Trophoblast cell (in vitro differentiated cells and primary cell): ENCODE measurements at regions not wholly inside any gene's neighbourhood (a gene's known extent, or its start where the extent isn't known, plus 50 kb on each side); places are given as distances from the start of the nearest gene placed in this dataset.
A peak's percentile ranks its signal among the peaks of the same experiment; 100 is the strongest.
"Not testable (repeated sequence)": the region's sequence is repeated elsewhere in the genome, so short reads cannot be mapped to it uniquely, and the experiment has no call there.

Experiments used
- DNase-seq, 2 donors: peaks; one replicate each; pipeline ENCODE4 v3.0.0-alpha.2; 2016
- H2AFZ ChIP-seq: 2 replicates; pipeline ENCODE4 v1.6.1; 2013; ENCODE audit warnings: low read length, moderate library complexity, mild to moderate bottlenecking; ENCODE audit not compliant: insufficient read depth, poor library complexity
- H2AK5ac ChIP-seq: 2 replicates; pipeline ENCODE4 v1.6.1; 2013; ENCODE audit warnings: mild to moderate bottlenecking, low read length
- H2BK120ac ChIP-seq: 2 replicates; pipeline ENCODE4 v1.6.1; 2013; ENCODE audit warnings: low read length, mild to moderate bottlenecking, moderate library complexity; ENCODE audit not compliant: insufficient read depth, poor library complexity
- H2BK12ac ChIP-seq: 2 replicates; pipeline ENCODE4 v1.6.1; 2013; ENCODE audit warnings: mild to moderate bottlenecking, low read length, moderate library complexity
- H2BK5ac ChIP-seq: 2 replicates; pipeline ENCODE4 v1.6.1; 2013; ENCODE audit warnings: low read length, low read depth, moderate library complexity, mild to moderate bottlenecking; ENCODE audit not compliant: poor library complexity
- H3K14ac ChIP-seq: 2 replicates; pipeline ENCODE4 v1.6.1; 2013; ENCODE audit warnings: mild to moderate bottlenecking, low read length
- H3K18ac ChIP-seq: 2 replicates; pipeline ENCODE4 v1.6.1; 2013; ENCODE audit warnings: mild to moderate bottlenecking, low read length
- H3K23ac ChIP-seq: 2 replicates; pipeline ENCODE4 v1.6.1; 2013; ENCODE audit warnings: low read length
- H3K27ac ChIP-seq: 2 replicates; pipeline ENCODE4 v1.5.1; 2013; ENCODE audit warnings: low read depth, mild to moderate bottlenecking, inconsistent platforms, low read length, moderate library complexity
- H3K27me3 ChIP-seq: 2 replicates; pipeline ENCODE4 v1.6.1; 2013; ENCODE audit warnings: inconsistent platforms, mild to moderate bottlenecking, low read length, moderate library complexity; ENCODE audit not compliant: insufficient read depth
- H3K36me3 ChIP-seq, 2 experiments: 1 replicate in 1 of 2; 2 replicates in 1 of 2; pipeline ENCODE4 v1.6.1; 2013; ENCODE audit warnings: low read length in 2 of 2, mild to moderate bottlenecking in 2 of 2, moderate library complexity in 1 of 2; ENCODE audit not compliant: insufficient read depth in 2 of 2, control insufficient read depth in 1 of 2
- H3K4ac ChIP-seq: 2 replicates; pipeline ENCODE4 v1.6.1; 2013; ENCODE audit warnings: low read depth, mild to moderate bottlenecking, low read length, moderate library complexity
- H3K4me1 ChIP-seq, 2 experiments: 1 replicate in 1 of 2; 2 replicates in 1 of 2; pipeline ENCODE4 v1.6.1; 2013; ENCODE audit warnings: low read length in 2 of 2, mild to moderate bottlenecking in 2 of 2, moderate library complexity in 1 of 2; ENCODE audit not compliant: insufficient read depth in 2 of 2, control insufficient read depth in 1 of 2
- H3K4me2 ChIP-seq: 2 replicates; pipeline ENCODE4 v1.6.1; 2013; ENCODE audit warnings: inconsistent platforms, mild to moderate bottlenecking, low read length, moderate library complexity
- H3K4me3 ChIP-seq: 2 replicates; pipeline ENCODE4 v1.5.1; 2013; ENCODE audit warnings: mild to moderate bottlenecking, low read depth, low read length, inconsistent platforms
- H3K79me1 ChIP-seq: one replicate; pipeline ENCODE4 v1.6.1; 2013; ENCODE audit warnings: low read length
- H3K79me2 ChIP-seq: 2 replicates; pipeline ENCODE4 v1.6.1; 2013; ENCODE audit warnings: low read length, mild to moderate bottlenecking; ENCODE audit not compliant: control insufficient read depth, insufficient read depth, poor library complexity
- H3K9ac ChIP-seq: 2 replicates; pipeline ENCODE4 v1.6.1; 2013; ENCODE audit warnings: mild to moderate bottlenecking, low read length
- H3K9me3 ChIP-seq: 2 replicates; pipeline ENCODE4 v1.6.1; 2013; ENCODE audit warnings: low read depth, mild to moderate bottlenecking, control low read depth, inconsistent platforms, low read length; ENCODE audit not compliant: insufficient read depth
- H4K12ac ChIP-seq: 2 replicates; pipeline ENCODE4 v1.6.1; 2013; ENCODE audit warnings: low read depth, mild to moderate bottlenecking, low read length, moderate library complexity
- H4K8ac ChIP-seq: 2 replicates; pipeline ENCODE4 v1.6.1; 2013; ENCODE audit warnings: low read depth, mild to moderate bottlenecking, low read length, moderate library complexity
- H4K91ac ChIP-seq: one replicate; pipeline ENCODE4 v1.6.1; 2013; ENCODE audit warnings: low read depth, mild to moderate bottlenecking, low read length, moderate library complexity
- WGBS: extraction: QIAGEN DNeasy Blood & Tissue Kit; methylation state at CpG from one replicate; pipeline ENCODE4 v1.1.7; 2013; ENCODE audit warnings: missing lambda C conversion rate; ENCODE audit not compliant: insufficient read length, insufficient coverage; ENCODE audit errors: extremely low coverage; 5-methylcytosine and 5-hydroxymethylcytosine counted together

DNA sequence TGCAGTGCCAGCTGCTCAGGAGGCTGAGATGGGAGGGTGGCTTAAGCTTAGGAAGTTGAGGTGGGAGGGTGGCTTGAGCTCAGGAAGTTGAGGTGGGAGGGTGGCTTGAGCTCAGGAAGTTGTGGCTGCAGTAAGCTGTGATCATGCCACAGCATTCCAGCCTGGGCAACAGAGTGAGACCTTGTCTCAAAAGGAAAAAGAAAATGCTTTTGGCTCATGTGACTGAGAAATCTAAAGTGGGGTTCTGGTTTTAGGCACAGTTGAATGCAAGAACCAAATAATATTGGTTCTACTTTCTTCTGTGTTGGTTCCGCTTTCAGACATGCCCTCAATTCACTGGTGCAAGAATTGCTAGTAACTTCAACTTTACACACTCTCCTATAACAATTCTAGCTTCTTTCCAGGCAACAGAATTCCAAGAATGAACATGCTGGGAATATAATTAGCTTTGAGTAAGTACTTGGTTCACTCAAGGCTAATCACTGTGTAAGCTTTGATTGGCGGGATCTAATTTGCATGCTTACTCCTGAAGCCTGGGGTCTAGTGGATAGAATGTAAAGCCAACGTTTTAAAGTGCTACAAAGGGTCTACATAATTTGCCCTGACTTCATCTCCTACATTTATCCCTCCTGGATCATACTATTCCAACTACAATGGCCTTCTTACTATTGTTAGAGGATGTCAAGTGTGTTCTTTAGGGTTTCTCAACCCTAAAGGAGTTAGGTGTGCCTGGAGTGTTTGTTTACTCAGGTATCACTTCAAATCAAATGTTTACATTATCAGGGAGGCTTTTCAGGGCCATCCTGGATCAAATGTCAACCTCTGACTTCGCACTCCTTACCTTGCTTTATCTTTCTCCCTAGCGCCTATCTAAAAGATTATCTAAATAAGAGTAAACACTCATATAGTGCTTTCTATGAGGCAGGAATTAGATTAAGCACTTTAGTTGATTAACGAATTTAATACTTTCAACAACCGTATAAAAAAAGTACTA is 115.1 kb downstream of the SLC16A1 start:
- no peaks in the 10 kb centered on the region for H3K9me3 ChIP-seq
- H2BK5ac ChIP-seq = no peak overlapping the region
- H2BK120ac ChIP-seq = no peak overlapping the region
- H2AFZ ChIP-seq = no peak overlapping the region
- no peak overlapping the region for H3K18ac ChIP-seq
- no peak overlapping the region for H3K23ac ChIP-seq
- H4K91ac ChIP-seq = peak overlapping the region; percentile 50
- peak overlapping the region; percentile 82 for H2BK12ac ChIP-seq
- no peaks in the 10 kb centered on the region for H3K27me3 ChIP-seq
- no peaks in the 10 kb centered on the region for H3K36me3 ChIP-seq
- no peak overlapping the region for H2AK5ac ChIP-seq
- H3K27ac ChIP-seq = peak overlapping the region; percentile 20
- H3K4me2 ChIP-seq = no peak overlapping the region
- no peak overlapping the region for H4K12ac ChIP-seq
- H3K4me3 ChIP-seq = no peak overlapping the region
- peak overlapping the region; percentile 58 for H3K4ac ChIP-seq
- H3K14ac ChIP-seq = peak overlapping the region; percentile 64
- no peak overlapping the region for H3K9ac ChIP-seq
- no CpG with 5 or more reads among the region's 7 CpGs for WGBS
- no peak for DNase-seq
- no peaks in the 10 kb centered on the region for H3K79me2 ChIP-seq
- no peak overlapping the region for H4K8ac ChIP-seq
- H3K79me1 ChIP-seq = peaks cover 10% of the 10 kb centered on the region
- H3K4me1 ChIP-seq = peaks cover 17 to 20% of the 10 kb centered on the region in 2 experiments

DNA sequence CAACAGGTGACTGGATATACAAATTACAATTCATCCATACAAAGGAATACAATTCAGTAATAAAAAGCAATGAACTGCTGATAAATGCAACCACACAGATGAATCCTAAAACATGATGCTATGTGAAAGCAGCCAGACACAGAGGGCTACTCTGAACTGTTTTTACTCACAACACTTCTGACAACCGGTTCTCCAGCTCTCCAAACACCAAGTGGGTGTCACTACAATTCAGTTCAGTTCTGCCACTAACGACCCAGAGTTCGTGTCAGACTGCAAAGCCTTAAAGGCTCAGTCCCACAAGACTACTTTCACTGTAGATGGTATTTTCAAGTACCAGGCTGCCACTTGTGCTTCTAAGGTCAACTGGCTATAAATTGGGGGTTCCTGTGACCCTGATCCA is 119.4 kb downstream of the SLC16A1 start:
- H3K9ac ChIP-seq = no peak overlapping the region
- H2AK5ac ChIP-seq = no peak overlapping the region
- no peak overlapping the region for H2BK5ac ChIP-seq
- H3K79me1 ChIP-seq = peaks cover 16% of the 10 kb centered on the region
- no peaks in the 10 kb centered on the region for H3K9me3 ChIP-seq
- peak overlapping the region; percentile 61 for H3K27ac ChIP-seq
- DNase-seq = no peak
- WGBS = no CpG with 5 or more reads among the region's 3 CpGs
- no peak overlapping the region for H3K23ac ChIP-seq
- H4K91ac ChIP-seq = no peak overlapping the region
- H3K18ac ChIP-seq = no peak overlapping the region
- H2AFZ ChIP-seq = no peak overlapping the region
- H3K36me3 ChIP-seq = peaks cover 0 to 3% of the 10 kb centered on the region in 2 experiments
- H3K27me3 ChIP-seq = no peaks in the 10 kb centered on the region
- H3K79me2 ChIP-seq = no peaks in the 10 kb centered on the region
- H4K12ac ChIP-seq = no peak overlapping the region
- H2BK120ac ChIP-seq = no peak overlapping the region
- H3K4me1 ChIP-seq = peaks cover 17 to 18% of the 10 kb centered on the region in 2 experiments
- H3K14ac ChIP-seq = no peak overlapping the region
- peak overlapping the region; percentile 27 for H3K4me2 ChIP-seq
- H4K8ac ChIP-seq = no peak overlapping the region
- no peak overlapping the region for H3K4me3 ChIP-seq
- no peak overlapping the region for H3K4ac ChIP-seq
- H2BK12ac ChIP-seq = no peak overlapping the region

DNA sequence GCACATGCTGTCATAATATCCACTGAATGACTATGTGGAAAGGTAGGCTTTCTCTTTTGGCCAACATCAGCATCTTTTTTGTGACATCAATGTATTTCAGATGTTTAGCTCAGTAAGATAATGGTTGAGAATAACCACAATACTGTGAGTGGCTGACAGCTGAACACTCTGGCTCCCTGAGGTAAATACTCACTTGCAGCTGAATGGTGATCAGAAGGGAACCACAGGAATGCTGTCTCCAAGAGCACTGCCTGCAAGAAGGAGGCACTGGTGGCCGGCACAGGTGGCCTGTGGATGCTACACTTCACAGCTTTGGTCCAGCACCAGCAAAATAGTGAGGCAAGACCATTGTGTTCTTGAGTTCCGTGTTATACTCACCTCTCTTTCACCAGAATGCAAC is 118.7 kb upstream of the PPM1J start:
- WGBS = no CpG with 5 or more reads among the region's 2 CpGs
- H3K18ac ChIP-seq = no peak overlapping the region
- no peaks in the 10 kb centered on the region for H3K9me3 ChIP-seq
- no peak overlapping the region for H2BK12ac ChIP-seq
- H2AFZ ChIP-seq = no peak overlapping the region
- no peak overlapping the region for H3K27ac ChIP-seq
- H4K91ac ChIP-seq = no peak overlapping the region
- peaks cover 16 to 17% of the 10 kb centered on the region in 2 experiments for H3K4me1 ChIP-seq
- H3K9ac ChIP-seq = no peak overlapping the region
- no peak overlapping the region for H2AK5ac ChIP-seq
- no peak overlapping the region for H3K4me3 ChIP-seq
- no peak overlapping the region for H2BK5ac ChIP-seq
- H3K4ac ChIP-seq = no peak overlapping the region
- no peaks in the 10 kb centered on the region for H3K79me2 ChIP-seq
- H3K14ac ChIP-seq = no peak overlapping the region
- no peak overlapping the region for H3K23ac ChIP-seq
- peaks cover 0 to 3% of the 10 kb centered on the region in 2 experiments for H3K36me3 ChIP-seq
- no peak overlapping the region for H3K4me2 ChIP-seq
- H4K8ac ChIP-seq = no peak overlapping the region
- no peak for DNase-seq
- no peak overlapping the region for H2BK120ac ChIP-seq
- peaks cover 18% of the 10 kb centered on the region for H3K79me1 ChIP-seq
- no peak overlapping the region for H4K12ac ChIP-seq
- no peaks in the 10 kb centered on the region for H3K27me3 ChIP-seq

DNA sequence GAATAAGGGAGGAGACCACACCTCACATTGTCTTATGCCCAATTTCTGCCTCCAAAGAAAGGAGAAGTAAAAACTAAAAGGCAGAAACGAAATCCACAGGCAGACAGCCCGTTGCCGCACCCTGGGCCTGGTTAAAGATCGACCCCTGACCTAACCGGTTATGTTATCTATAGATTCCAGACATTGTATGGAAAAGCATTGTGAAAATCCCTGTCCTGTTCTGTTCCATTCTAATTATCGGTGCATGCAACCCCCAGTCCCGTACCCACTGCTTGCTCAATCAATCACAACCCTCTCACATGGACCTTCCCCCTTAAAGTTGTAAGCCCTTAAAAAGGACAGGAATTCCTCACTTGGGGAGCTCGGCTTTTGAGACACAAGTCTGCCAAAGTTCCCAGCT is 117.1 kb upstream of the PPM1J start:
- not testable (repeated sequence) for H3K27me3 ChIP-seq

More for the DNA sequence above, 117.1 kb upstream of the PPM1J start:
- not testable (repeated sequence) for H4K12ac ChIP-seq, H4K8ac ChIP-seq, H3K4ac ChIP-seq, H3K36me3 ChIP-seq, H3K14ac ChIP-seq, H3K23ac ChIP-seq, H3K18ac ChIP-seq, H2BK12ac ChIP-seq, H2AFZ ChIP-seq, H3K9ac ChIP-seq, H4K91ac ChIP-seq, H3K4me3 ChIP-seq, H3K79me2 ChIP-seq, H3K9me3 ChIP-seq, H2AK5ac ChIP-seq
- Histone ChIP-seq H3K4me2 (peak overlapping the region; percentile 19), H2BK5ac (peak overlapping the region; percentile 74), H3K27ac (peak overlapping the region; percentile 92), H2BK120ac (peak overlapping the region; percentile 58), H3K79me1 (peaks cover 14% of the 10 kb centered on the region), H3K4me1 (peaks cover 10 to 13% of the 10 kb centered on the region in 2 experiments)
- peak in 1 of 2 donors; percentile 43 for DNase-seq
- WGBS = no CpG with 5 or more reads among the region's 8 CpGs
